A172 (cell line): ENCODE measurements at regions not wholly inside any gene's neighbourhood (a gene's known extent, or its start where the extent isn't known, plus 50 kb on each side); places are given as distances from the start of the nearest gene placed in this dataset.

ENCODE experiments used
- DNase-seq: peaks from one replicate; pipeline ENCODE4 v3.0.0-alpha.2; 2015; ENCODE audit warnings: low spot score

DNA sequence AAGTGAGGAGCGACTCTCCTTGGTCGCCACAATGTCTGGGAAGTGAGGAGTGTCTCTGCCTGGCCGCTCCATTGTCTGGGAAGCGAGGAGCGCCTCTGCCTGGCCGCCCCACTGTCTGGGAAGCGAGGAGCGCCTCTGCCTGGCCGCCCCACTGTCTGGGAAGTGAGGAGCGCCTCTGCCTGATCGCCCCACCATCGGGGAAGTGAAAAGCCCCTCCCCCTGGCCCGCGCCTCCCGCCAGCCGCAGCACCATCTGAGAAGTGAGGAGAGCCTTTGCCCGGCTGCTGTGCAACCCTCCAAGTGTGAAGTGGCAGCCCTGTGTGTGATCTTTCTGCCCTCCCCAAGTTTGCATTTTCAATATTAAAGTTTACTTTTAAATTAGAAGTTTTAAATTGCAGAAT is 95.0 kb upstream of the PPP2R5A start:
- no peak for DNase-seq

DNA sequence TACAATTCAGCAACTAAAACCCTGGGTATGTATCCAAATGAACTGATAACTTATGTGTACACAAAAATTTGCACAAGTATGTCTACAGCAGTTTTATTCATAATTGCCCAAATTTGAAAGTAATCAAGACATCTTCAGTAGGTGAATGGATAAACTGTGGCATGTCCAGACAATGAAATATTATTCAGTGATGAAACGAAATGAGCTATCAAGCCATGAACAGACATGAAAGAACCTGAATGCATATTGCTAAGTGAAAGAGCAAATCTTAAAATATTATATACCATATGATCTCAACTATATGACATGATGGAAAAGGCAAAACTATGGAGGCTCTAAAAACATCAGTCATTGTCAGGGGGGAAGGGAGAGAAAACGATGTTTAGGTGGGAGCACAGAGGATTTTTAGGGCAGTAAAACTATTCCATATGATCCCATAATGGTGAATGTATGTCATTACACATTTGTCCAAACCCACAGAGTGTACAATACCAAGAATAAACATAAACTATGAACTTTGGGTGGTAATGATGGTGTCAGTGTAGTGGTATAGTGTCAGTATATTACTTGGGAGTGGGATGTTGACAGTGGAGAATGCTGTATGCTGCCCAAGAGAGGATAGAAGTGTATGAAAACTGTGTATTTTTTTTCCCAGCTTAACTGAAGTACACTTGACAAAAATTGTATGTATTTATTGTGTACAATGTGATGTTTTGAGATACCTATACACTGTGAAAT is 92.8 kb upstream of the PPP2R5A start:
- no peak for DNase-seq

DNA sequence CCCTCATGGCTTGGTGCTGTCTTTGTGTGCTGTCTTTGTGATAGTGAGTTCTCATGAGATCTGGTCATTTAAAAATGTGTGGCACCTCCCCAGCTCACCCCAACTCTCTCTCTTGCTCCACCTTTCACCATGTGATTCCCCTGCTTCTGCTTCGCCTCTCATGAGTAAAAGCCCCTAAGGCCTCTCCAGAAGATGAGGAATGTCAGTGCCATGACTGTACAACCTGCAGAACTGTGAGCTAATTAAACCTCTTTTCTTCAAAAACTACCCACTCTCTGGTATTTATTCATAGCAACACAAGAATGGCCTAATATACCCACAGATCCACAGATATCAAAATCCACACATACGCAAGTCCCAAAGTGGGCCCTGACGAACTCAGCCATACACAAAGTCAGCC is 88.9 kb upstream of the PPP2R5A start:
- no peak for DNase-seq

DNA sequence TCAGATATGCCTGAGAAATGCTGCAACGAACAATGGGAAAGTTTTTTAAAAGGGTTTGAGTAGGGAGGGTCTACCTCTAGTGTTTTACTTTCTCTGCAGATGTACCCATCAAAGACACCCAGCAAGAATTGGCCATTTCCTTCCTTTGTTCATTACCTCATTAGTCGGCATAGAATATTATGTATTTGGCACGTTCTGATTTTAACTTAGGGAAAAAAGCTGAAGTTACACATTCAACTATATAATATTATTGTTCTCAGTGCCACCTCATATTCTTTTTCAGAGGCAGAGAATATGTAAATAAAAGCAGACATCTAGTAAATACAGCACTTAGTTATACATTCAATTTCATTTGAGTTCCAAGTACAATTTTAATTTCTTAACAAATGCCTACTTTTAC is 83.7 kb upstream of the PPP2R5A start:
- DNase-seq: no peak

DNA sequence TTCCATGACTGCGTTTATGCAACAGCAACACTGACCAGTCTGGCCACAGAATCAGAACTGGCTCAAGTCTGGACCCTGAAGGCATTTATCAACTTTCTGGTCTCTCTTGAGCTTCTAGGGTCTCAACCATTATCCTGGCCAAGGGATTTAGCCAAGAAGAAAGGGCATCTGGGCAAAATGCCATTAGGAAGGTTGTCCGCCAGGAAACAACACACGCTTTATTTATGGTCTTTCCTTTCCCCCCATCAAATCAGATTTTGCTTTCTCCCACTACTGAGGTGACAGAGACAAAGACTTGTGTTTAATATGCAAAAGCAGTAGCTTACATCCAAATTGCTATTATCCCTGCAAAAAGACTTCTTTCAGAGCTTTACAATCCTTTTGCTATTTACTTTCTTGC is 81.6 kb upstream of the PPP2R5A start:
- DNase-seq: no peak

DNA sequence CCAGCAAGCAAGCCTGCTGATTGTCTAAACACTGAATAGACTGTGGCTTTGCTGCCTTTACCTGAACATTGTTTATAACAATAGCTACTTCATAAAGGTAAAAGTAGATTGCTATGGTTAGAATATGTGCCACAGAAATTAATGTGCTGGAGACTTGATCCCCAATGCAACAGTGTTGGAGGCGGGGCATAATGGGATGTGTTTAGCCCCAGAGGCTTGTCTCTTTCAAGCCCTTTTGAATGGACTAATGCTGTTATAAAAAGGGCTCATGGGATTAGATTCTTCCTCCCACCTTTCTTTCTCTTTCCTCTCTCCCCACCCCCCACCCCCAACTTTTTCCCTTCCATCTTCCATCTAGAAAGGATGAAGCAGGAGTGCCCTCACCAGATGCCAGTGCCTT is 80.2 kb upstream of the PPP2R5A start:
- no peak for DNase-seq

DNA sequence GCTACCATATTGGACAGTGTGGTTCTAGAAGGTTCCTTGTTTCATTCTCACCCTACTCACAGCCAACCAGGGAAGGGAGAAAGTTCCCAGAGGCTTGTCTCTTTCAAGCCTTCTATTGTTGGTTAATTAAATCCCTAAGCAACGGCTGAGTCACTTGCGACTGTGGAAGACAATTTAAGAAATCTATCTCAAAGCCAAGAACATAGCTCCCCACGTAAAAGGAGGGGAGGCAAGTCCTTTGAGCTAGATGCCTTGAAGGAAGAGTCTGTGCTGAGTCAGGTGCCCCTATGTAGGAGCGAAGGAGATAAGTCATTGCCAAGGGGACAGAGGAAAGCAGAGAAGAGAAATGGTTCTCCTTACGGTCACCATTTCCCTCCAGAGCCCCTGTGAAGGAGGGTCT is 79.4 kb upstream of the PPP2R5A start:
- DNase-seq: peak; percentile 13

DNA sequence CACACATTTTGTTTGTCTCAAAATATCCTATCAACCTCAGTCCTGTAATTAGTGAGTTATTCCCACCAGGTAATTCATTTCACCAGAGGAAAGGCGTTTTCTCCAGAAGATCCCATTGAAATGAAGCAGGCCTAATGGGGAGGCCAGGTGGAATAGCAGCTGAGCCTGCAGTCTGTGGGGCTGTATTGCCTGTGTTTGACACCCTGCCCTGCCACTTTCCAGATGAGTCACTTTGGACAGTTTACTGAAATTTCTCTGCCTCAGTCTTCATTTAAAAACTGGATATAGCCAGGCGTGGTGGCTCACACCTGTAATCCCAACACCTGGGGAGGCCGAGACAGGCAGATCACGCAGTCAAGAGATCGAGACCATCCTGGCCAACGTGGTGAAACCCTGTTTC is 78.1 kb upstream of the PPP2R5A start:
- no peak for DNase-seq

DNA sequence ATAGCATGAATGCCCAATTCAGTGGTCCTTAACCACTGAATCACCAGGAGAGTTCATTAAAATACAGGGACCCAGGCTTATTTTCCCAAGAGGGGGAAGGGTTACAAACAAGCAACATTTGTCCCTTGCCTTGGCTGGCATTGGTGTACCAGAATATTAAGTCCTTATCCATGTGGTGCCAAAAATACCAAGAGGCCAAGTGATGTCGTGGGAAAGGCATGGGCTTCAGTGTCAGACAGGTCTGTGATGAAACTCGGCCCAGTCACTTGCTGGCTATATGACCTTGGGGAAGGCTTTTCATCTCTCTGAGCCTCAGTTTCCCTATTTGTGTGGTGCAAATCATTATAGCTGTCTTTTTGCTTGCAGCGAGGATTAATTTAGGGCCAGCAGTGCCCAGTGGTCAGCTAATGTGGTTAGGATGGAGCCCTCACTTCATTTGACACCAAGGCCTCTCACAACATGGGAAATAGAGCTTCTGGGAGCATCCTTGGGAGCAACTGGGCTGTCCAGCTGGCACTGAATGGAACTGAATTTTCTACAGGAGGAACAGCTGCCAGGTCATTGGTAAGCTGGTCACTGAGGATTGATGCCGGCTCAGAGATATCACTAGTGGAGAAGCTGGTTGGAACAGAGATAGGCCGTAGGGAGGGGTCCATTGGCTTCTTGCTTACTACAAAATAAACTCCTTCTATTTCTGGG is 77.2 kb upstream of the PPP2R5A start:
- no peak for DNase-seq

DNA sequence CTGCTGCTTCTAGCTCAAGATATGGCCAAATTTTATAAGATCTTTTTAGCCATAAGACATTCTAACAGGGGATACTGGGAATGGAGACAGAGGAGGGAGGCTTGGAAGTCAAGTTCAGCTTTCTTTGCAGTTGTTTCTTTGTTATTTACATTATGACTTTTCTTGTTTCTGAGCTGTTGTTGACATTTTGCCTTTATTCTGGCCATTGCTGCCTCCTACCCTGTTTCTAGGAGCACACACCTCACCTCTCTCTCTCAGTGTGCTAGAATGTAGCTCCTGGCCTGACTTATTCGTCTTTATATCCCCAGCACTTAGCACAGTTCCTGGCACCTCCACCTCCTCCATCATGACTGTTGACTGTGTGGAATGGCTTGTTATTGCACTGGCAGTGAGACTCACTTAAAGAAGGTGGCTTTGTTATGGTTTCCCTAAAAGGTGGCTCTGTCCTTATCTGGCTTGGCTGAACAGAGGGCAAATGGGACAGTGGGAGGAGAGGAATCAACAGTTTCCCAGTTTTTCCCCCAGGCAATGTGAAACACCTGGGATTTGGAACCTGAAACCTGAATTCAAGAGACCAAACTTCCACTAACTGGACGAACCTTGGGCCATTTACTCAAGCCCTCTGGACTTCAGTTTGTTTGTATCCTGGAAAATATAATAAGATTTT is 76.1 kb upstream of the PPP2R5A start:
- no peak for DNase-seq

DNA sequence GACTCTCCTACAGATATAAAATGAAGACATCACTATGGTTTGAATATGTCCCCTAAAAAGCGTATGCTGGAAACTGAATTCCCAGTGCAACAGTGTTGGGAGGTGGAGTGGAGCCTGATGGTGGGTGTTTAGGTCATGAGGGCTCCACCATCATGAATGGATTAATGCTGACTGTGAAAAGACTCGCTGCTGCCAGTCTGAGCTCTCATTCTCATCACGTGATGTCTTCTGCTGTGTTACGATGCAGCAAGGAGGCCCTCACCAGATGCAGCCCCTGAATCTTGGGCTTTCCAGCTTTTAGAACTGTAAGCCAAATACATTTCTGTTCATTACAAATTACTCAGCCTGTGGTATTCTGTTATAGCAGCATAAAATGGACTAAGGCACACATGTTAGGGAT is 73.8 kb upstream of the PPP2R5A start:
- DNase-seq: no peak

DNA sequence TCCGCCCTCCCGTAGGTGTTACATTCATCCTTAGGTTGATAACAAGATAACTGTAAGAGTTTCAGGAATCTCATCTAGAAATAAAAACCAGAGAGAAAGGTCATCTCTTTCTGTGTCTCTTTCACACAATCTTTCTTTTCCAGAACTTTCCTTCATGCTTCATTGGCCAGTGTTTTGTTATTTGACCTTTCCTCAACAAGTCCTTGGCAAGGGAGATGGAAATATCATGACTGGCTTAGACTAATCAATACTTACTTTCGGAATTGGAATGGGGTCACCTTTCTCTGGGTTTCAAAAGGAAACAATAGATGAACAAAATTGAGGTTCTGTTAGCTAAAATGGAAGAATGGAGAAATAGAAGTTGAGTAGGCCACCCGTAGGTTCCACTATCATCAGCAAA is 72.9 kb upstream of the PPP2R5A start:
- DNase-seq: no peak

DNA sequence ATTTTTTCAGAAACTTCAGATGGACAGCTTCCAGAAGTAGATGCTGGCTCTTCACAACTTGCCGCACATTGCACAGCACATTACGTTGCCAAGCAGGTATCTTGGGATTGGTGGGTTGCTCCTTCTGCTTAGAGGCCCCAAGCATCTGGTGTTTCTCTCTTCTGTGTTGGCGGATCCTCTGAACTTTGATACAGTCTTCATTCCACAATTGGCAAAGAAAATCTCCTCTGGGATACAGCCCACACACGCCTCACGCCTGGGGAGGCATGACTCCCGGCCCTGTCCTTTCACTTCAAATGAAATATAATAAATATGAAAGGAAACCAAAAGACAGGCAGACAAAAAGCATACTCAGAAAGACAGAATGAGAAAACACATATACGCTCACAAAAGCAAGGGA is 72.3 kb upstream of the PPP2R5A start:
- no peak for DNase-seq

DNA sequence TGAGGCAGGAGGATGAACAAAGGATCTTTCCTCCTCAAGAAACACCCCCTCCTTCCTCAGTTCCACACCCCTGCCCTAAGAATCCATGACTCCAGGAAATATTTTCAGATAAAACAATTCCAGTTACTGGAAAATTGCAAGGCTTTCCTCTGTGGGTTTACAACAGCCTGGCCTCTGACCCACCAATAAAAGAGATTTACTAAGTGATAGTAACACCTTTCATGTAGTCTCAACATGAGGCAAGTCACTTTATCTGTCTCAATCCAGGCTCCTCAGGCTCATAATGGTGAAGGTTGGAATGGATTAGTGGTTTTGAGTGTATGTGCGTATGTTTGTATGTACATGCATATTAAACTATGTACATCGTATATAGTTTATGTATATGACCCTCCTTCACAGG is 71.4 kb upstream of the PPP2R5A start:
- no peak for DNase-seq

DNA sequence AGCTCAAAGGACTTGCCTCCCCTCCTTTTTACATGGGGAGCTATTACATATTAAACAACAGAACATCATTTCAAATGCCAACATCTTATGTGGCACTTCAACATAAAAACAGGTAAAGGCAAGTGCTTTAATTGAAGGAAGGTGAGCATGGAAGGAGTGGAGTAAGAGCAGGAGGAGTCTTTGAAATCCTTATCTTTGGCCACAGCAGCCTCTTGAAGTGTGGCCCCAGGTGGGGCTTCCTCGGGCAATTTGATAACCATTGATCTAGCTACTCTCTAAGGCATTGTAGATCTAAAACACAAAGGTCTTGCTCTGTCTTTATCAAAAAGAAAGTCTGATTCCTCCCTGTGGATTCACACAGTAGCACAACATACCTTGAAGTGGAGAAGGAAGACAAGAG is 70.9 kb upstream of the PPP2R5A start:
- no peak for DNase-seq

DNA sequence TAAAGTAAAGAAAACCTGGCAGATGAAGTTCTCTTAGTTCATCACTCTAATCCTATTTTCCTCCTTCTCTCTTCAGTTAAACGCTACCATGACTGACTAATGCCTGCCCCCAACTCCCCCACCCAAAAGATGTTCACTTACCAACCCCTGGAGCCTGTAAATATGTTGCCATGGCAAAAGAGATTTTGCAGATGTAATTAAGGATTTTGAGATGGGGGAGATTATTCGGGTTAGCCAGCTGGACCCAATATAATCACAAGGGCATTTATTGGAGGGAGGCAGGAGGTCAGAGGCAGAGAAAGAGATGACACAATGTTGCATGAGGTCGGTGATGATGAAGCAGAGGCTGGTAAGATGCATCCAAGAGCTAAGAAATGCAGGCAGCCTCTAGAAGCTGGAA is 69.3 kb upstream of the PPP2R5A start:
- DNase-seq: no peak

DNA sequence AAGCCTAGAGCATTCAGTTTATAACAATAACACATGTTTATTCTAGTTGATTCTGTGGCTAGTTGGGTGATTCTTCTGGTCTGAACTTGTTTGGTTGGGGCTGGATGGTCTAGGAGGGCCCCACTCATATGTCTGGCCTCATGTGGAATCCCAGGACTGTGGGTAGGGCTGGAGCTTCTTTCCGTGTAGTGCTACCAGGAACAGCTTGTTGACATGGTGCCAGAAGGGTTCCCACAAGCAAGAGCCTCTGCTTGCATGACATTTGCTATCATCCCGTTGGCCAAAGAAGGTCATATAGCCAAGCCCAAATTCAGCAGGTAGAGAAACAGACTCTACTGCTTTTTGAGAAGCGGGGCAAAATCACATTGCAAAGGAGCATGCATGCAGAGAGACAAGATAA is 67.6 kb upstream of the PPP2R5A start:
- no peak for DNase-seq

DNA sequence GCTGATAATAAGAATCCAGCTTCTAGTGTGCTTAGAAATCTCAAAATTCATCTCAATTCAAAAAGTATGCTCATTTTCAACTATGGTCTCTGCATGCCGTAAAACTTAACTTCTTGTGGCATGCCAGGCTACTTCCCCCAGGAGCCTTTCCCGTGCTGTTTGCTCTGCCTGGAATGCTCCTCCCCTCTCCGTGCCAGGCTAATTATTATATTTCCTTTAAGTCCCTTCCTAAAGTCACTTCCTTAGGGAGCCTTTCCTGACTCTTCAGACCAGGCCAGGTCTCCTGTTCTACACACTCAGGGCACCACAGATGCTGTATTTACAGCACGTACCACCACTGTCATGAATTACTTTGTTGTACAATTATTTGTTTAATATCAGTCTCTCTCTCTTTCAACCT is 67.1 kb upstream of the PPP2R5A start:
- DNase-seq: no peak

DNA sequence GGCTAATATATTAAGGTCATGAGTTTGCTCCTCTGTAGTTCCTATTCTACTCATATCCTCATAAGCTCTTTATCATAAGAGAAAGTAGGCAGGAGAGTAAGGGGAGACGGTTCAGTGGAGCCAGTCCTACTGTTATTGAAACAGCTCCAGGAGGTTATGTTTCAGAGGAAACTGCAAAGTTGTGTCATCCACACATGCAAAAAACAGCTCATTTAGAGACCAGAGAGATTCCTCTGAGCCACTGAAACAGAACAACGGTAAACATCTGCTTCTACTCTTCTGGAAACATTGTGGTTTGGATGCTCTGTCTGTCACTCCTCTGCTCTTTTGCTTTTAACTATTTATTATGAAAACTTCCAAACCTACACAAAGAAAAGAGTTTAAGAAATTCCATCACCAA is 66.3 kb upstream of the PPP2R5A start:
- DNase-seq: peak; percentile 40

DNA sequence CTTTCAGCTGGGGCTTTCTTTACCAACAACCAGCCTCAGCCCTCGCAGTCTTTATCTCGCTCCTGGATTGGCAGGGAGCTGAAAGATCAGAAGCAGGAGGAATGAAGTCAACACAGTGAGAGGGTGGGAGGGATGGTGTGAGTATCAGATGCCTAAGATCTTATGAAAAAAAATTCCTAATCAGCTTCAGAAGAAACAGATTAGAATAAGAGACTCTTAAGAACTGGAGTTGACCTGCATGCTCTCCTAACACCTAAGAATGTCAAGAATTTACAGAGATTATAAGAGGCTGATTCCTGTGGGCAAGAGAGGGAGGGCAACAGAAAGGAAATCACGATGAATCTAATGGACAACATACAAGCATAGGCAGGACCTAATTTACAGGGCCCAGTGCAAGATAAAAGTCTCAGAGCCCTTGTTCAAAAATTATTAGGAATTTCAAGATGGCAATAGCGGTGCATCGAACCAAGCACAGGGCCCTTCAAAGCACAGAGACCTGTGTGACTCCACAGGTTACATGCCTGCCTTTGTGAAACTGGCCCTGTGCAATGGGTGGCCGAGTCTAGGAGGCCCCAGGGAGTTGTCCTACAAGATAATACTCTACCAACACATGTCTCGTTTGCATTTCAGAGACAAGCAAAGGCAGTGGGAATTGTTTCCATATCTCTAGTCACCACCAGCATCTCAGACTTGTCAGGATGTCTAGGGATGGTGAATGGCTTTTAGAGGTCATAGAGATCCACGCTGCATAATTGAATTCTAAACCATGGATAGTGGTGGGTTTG is 65.3 kb upstream of the PPP2R5A start:
- DNase-seq: peak; percentile 88

DNA sequence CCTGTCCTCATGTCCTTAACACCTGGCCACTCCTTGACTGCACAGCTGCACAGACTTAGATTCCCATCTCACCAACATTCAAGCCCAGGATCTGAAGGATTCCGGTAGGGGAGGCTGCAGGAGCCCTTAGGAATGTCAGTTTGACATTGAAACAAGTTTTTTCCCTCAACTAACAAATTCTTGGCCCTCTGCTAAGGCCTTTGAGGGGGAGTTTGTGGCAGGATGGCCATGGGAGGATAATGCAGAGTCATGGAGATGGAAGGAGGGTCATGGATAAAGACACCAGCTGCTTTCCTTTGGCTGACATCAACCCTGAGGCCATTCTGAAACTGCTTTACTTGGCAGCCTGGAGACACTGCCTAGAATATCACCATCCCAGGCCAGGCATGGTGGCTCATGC is 63.4 kb upstream of the PPP2R5A start:
- no peak for DNase-seq

DNA sequence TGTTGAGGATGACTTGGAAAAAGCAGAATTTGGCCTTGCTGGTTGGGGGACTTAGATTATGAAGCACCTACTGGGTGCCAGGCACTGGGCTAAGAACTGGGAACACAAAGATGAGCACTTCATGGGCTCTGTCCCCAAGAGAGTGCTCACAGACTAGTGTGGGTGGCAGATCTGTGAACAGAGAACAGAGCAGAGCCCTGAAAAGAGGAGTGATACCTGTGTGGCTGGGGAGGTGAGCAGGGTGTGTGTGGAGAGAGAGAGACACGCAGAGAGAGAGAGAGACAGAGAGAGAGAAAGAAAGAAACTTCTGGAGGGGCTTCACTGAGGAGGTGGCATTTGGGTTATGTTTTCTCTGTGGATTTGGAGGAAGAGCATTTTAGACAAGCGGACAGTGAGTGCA is 61.1 kb upstream of the PPP2R5A start:
- no peak for DNase-seq

DNA sequence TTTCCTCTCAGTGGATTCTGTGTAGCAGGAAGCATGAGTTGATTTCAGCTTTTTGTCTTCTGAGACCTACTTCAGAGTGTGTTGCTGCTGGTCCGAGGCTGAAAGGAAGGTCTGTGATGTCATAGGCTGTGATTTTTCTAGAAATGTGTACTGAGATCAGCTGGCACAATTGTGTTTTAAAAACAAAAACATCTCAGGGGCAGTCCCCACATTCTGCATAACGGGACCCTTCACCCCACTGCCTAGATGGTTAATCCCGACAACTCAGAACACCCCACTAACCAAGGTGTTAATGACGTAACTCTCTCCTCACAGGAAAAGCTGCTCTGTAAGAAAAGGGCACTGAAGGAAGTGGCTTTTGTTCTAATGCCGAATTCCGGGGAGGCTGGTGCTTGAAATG is 59.8 kb upstream of the PPP2R5A start:
- no peak for DNase-seq
